Spleen (tissue), 11 donors: ENCODE measurements at regions not wholly inside any gene's neighbourhood (a gene's known extent, or its start where the extent isn't known, plus 50 kb on each side); places are given as distances from the start of the nearest gene placed in this dataset.

Source experiments
- DNase-seq: peaks from one replicate; pipeline ENCODE4 v3.0.0-alpha.2; 2020
- H3K27ac ChIP-seq, 8 donors: fragments of 200-600 bp; sonication (generic) in 7 of 8; 1 replicate in 4 of 8; 2 replicates in 4 of 8; pipeline versions ENCODE4 v1.5.0 to v1.8.0; 2016 to 2021; ENCODE audit warnings: inconsistent platforms in 4 of 8, mild to moderate bottlenecking in 4 of 8, moderate library complexity in 1 of 8
- H3K27me3 ChIP-seq, 7 donors: fragments of 200-600 bp; sonication (generic) in 6 of 7; replicated peaks in 1 of 7; 1 replicate in 4 of 7; 2 replicates in 3 of 7; pipeline versions ENCODE4 v1.5.0 to v1.8.0; 2016 to 2021; ENCODE audit warnings: inconsistent platforms in 3 of 7, mild to moderate bottlenecking in 1 of 7
- H3K36me3 ChIP-seq, 6 donors: fragments of 200-600 bp; sonication (generic) in 5 of 6; 1 replicate in 4 of 6; 2 replicates in 2 of 6; pipeline versions ENCODE4 v1.5.0 to v1.8.0; 2016 to 2021; ENCODE audit warnings: inconsistent platforms in 2 of 6
- H3K4me1 ChIP-seq, 6 donors: fragments of 200-600 bp; sonication (generic) in 5 of 6; 1 replicate in 3 of 6; 2 replicates in 3 of 6; pipeline versions ENCODE4 v1.5.0 to v1.8.0; 2016 to 2021; ENCODE audit warnings: inconsistent platforms in 3 of 6
- H3K4me3 ChIP-seq, 8 donors: fragments of 200-600 bp; sonication (generic) in 7 of 8; 1 replicate in 4 of 8; 2 replicates in 4 of 8; pipeline versions ENCODE4 v1.5.0 to v1.8.0; 2016 to 2021; ENCODE audit warnings: inconsistent platforms in 4 of 8, mild to moderate bottlenecking in 4 of 8, moderate library complexity in 2 of 8
- H3K9me3 ChIP-seq, 8 donors: fragments of 200-600 bp; sonication (generic) in 7 of 8; 1 replicate in 4 of 8; 2 replicates in 4 of 8; pipeline versions ENCODE4 v1.5.0 to v1.8.0; 2016 to 2021; ENCODE audit warnings: inconsistent platforms in 4 of 8
- POLR2A ChIP-seq, 3 donors: fragments of 450-650 bp; IDR thresholded peaks; one replicate each; pipeline ENCODE4 v1.5.1; 2017; ENCODE audit warnings: antibody characterized with exemption in 3 of 3, mild to moderate bottlenecking in 1 of 3
- POLR2AphosphoS5 ChIP-seq, 3 donors: sonication (generic); formaldehyde crosslinking; IDR thresholded peaks; one replicate each; pipeline ENCODE4 v1.5.1; 2017; ENCODE audit warnings: antibody characterized with exemption in 3 of 3
- WGBS, 5 donors: extraction: QIAGEN DNeasy Blood & Tissue Kit in 3 of 5; methylation state at CpG; one replicate each; pipeline versions ENCODE4 v1.1.5 to v1.1.7; 2013 to 2018; 5-methylcytosine and 5-hydroxymethylcytosine counted together
- intact Hi-C: fragments of 100-400 bp; cut with DNase I; formaldehyde crosslinking; loops from one replicate; pipeline ENCODE4 v1.15.0; 2023; ENCODE audit warnings: low total_unique reads
- TF ChIP-seq, protein P1 (sequence below), 11 experiments: fragments of 200-600 bp in 7 of 11; fragments of 450-650 bp in 4 of 11; sonication (generic) in 4 of 11; IDR thresholded peaks in 8 of 11; conservative IDR thresholded peaks in 3 of 11; 1 replicate in 7 of 11; 2 replicates in 4 of 11; pipeline versions ENCODE4 v1.4.0 to v1.8.0; 2016 to 2021; ENCODE audit warnings: antibody characterized with exemption in 11 of 11, inconsistent platforms in 4 of 11, mild to moderate bottlenecking in 1 of 11
- donor health status: healthy with polysubstance abuse.
- donor health status: DM: no; HTN: no; CAD: no; lungs with moderate emphysema.
- donor health status: DM: no; HTN: no; CAD: no.
- donor health status: Bipolar disorder and iron deficiency.
- donor health status: healthy.
- donor health status: DM: no; HTN: no; CAD: no.
- donor health status: DM: yes; HTN: yes; CAD: no.

DNA sequence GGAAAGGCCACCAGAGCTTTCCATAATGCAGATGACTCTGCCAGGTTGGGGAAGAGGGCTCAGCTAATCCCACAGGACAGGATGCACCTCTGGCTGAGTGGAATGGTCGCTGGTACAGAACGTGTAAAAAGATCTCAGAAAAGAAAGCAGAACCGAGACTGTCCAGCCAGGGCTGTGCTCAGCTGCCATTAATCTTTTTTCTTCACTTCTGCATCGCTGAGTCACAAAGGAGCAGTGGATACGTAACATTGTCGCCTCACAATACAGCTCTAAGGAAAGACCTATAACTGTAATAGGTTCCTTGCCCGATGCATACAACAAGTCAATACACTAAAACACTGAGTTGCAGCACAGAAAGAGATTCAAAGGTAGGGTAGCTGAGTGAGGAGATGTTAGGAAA is 354.2 kb downstream of the EN1 start:
- TF ChIP-seq, protein P1, sequence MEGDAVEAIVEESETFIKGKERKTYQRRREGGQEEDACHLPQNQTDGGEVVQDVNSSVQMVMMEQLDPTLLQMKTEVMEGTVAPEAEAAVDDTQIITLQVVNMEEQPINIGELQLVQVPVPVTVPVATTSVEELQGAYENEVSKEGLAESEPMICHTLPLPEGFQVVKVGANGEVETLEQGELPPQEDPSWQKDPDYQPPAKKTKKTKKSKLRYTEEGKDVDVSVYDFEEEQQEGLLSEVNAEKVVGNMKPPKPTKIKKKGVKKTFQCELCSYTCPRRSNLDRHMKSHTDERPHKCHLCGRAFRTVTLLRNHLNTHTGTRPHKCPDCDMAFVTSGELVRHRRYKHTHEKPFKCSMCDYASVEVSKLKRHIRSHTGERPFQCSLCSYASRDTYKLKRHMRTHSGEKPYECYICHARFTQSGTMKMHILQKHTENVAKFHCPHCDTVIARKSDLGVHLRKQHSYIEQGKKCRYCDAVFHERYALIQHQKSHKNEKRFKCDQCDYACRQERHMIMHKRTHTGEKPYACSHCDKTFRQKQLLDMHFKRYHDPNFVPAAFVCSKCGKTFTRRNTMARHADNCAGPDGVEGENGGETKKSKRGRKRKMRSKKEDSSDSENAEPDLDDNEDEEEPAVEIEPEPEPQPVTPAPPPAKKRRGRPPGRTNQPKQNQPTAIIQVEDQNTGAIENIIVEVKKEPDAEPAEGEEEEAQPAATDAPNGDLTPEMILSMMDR (IDR thresholded peaks at IDR 0.05 in 8 of 11, conservative IDR thresholded peaks at IDR 0.05 in 3 of 11): no peak
- TF ChIP-seq POLR2AphosphoS5 (IDR thresholded peaks at IDR 0.05): no peak
- no peak for TF ChIP-seq POLR2A (IDR thresholded peaks at IDR 0.05)
- DNase-seq: no peak
- peaks cover 0 to 12% (median 0%) of the 10 kb centered on the region in 7 donors for H3K27me3 ChIP-seq
- peaks cover 0 to 13% (median 0%) of the 10 kb centered on the region in 8 donors for H3K9me3 ChIP-seq
- H3K27ac ChIP-seq: no peak overlapping the region
- H3K36me3 ChIP-seq: no peaks in the 10 kb centered on the region
- 75 to 82% (median 78%) methylated on average over 7 of the region's 7 CpGs for WGBS, 5 donors
- intact Hi-C loops: no loop called here
- no peak overlapping the region for H3K4me3 ChIP-seq
- no peaks in the 10 kb centered on the region for H3K4me1 ChIP-seq

DNA sequence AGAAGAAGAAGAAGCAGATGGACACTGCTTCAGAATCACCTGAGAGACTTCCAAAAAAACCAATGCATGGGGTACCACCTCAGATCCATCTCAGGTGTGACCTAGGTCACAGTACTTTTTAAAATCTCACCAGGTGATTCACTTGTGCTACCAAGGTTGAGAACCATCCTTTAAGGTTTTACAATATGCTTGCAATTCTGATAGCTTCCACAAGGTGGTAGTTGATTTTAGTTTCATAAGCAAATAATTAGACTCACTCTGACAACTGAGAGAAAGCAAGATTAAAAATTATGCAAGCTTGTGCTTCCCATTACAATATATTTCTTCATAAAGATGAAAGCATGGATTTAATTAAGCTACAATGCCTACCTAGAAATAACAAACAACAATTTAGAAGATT is 355.1 kb downstream of the EN1 start:
- Histone ChIP-seq H3K27ac (no peak overlapping the region), H3K4me1 (no peaks in the 10 kb centered on the region), H3K4me3 (no peak overlapping the region), H3K36me3 (no peaks in the 10 kb centered on the region), H3K27me3 (peaks cover 0 to 11% (median 0%) of the 10 kb centered on the region in 7 donors), H3K9me3 (peaks cover 0 to 13% (median 0%) of the 10 kb centered on the region in 8 donors)
- intact Hi-C loops: no loop called here
- DNase-seq: no peak
- no peak for TF ChIP-seq POLR2A (IDR thresholded peaks at IDR 0.05)
- no peak for TF ChIP-seq POLR2AphosphoS5 (IDR thresholded peaks at IDR 0.05)
- TF ChIP-seq, protein P1 (IDR thresholded peaks at IDR 0.05 in 8 of 11, conservative IDR thresholded peaks at IDR 0.05 in 3 of 11): peak in 2 of 11 experiments; percentile 35 to 38

DNA sequence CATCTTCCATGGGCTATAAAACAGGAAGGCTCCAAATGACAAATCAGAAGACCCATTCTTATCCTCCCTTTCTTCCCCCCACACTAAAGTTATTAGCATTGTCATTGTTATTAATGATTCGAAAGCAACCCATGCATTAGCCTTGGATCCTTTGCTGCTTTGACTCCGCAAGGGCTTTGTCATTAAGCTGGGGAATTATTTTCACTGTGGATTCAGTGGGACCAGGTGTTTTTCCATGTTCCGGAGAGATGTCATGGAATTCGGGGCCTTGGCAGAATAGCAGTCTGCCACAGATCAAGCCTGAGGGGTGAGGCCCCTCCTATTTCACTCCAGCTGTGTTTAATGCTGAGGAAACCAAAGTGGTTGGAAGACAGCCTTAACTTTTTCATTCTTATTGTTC is 357.1 kb downstream of the EN1 start:
- no peak overlapping the region for H3K4me3 ChIP-seq
- TF ChIP-seq POLR2A (IDR thresholded peaks at IDR 0.05) (no peak), POLR2AphosphoS5 (IDR thresholded peaks at IDR 0.05) (no peak)
- TF ChIP-seq, protein P1 (IDR thresholded peaks at IDR 0.05 in 8 of 11, conservative IDR thresholded peaks at IDR 0.05 in 3 of 11): no peak

DNA sequence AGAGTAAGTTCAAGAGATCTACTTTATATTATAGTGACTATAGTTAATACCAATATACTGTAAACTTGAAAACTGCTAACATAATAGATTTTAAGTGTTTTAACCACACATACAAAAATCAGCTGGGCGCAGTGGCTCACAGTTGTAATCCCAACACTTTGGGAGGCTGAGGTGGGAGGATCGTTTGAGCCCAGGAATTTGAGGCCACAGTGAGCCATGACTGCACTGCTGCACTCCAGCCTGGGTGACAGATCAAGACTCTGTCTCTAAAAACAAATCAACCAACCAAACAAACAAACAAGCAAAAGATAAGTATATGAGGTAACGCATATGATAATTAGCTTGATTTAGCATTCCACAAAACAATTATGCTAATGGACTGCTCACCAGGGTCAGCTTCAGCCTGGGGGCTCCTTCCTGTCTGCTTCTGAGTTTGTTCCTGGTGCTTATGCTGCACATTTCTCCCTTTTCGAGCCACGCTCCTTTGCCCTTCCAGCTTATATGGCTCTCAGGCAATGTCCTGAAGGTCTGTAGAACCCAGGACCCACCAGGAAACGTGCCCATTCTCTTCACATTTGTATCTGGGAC is 357.6 kb downstream of the EN1 start:
- Histone ChIP-seq H3K4me3 (no peak overlapping the region), H3K9me3 (peaks cover 0 to 13% (median 0%) of the 10 kb centered on the region in 8 donors), H3K27ac (no peak overlapping the region), H3K27me3 (peaks cover 0 to 8% (median 0%) of the 10 kb centered on the region in 7 donors), H3K4me1 (no peaks in the 10 kb centered on the region), H3K36me3 (no peaks in the 10 kb centered on the region)
- intact Hi-C loops: no loop called here
- TF ChIP-seq POLR2AphosphoS5 (IDR thresholded peaks at IDR 0.05) (no peak), POLR2A (IDR thresholded peaks at IDR 0.05) (no peak)
- TF ChIP-seq, protein P1 (IDR thresholded peaks at IDR 0.05 in 8 of 11, conservative IDR thresholded peaks at IDR 0.05 in 3 of 11): no peak
- no peak for DNase-seq
- WGBS, 5 donors: 57 to 71% (median 69%) methylated on average over 6 of the region's 6 CpGs

More for the DNA sequence above, 357.1 kb downstream of the EN1 start:
- no peaks in the 10 kb centered on the region for H3K4me1 ChIP-seq
- H3K27me3 ChIP-seq: peaks cover 0 to 8% (median 0%) of the 10 kb centered on the region in 7 donors
- 39 to 66% (median 56%) methylated on average over 4 of the region's 4 CpGs for WGBS, 5 donors
- no peak for DNase-seq
- intact Hi-C loops: no loop called here
- H3K36me3 ChIP-seq: no peaks in the 10 kb centered on the region
- no peak overlapping the region for H3K27ac ChIP-seq
- H3K9me3 ChIP-seq: peaks cover 0 to 13% (median 0%) of the 10 kb centered on the region in 8 donors
